A673 (cell line): ENCODE measurements at regions not wholly inside any gene's neighbourhood (a gene's known extent, or its start where the extent isn't known, plus 50 kb on each side); places are given as distances from the start of the nearest gene placed in this dataset.

Experiments used
- BruUV-seq: library from RNA; stranded (reverse); fragments of 400-500 nt; replicated peaks from 2 replicates; lab custom pipeline; 2021; lab: Mats Ljungman, UMichigan
- CTCF ChIA-PET: fragments of 300-600 bp; sonication (Branson Sonifier 250); formaldehyde crosslinking; loops from one replicate; lab custom pipeline; 2022; ENCODE audit warnings: antibody characterized with exemption; lab: Charles Lee
- POLR2A ChIA-PET: fragments of 300-600 bp; sonication (Branson Sonifier 250); formaldehyde crosslinking; loops from one replicate; lab custom pipeline; 2022; ENCODE audit warnings: antibody characterized with exemption; ENCODE audit not compliant: low non-redundant PET; lab: Charles Lee
- DNase-seq: peaks from one replicate; pipeline ENCODE4 v3.0.0-alpha.2; 2015; ENCODE audit warnings: low spot score
- H3K27ac ChIP-seq: fragments of 200-600 bp; sonication (generic); 2 replicates; pipeline ENCODE4 v1.5.1; 2016; ENCODE audit warnings: mixed run types, low read depth, mild to moderate bottlenecking, mixed read lengths, antibody characterized with exemption, low read length; ENCODE audit not compliant: poor library complexity, severe bottlenecking
- H3K27me3 ChIP-seq: fragments of 200-600 bp; sonication (generic); replicated peaks from 2 replicates; pipeline ENCODE4 v1.6.1; 2017; ENCODE audit warnings: mixed run types, low read depth, mild to moderate bottlenecking, mixed read lengths, antibody characterized with exemption, low read length; ENCODE audit not compliant: insufficient read depth, poor library complexity
- H3K36me3 ChIP-seq: fragments of 200-600 bp; sonication (generic); 2 replicates; pipeline ENCODE4 v1.6.1; 2016; ENCODE audit warnings: mixed run types, mild to moderate bottlenecking, mixed read lengths, antibody characterized with exemption, low read length; ENCODE audit not compliant: insufficient read depth, poor library complexity, severe bottlenecking
- H3K4me1 ChIP-seq: fragments of 200-600 bp; sonication (generic); 2 replicates; pipeline ENCODE4 v1.6.1; 2017; ENCODE audit warnings: mixed run types, mild to moderate bottlenecking, mixed read lengths, antibody characterized with exemption, low read length; ENCODE audit not compliant: insufficient read depth, poor library complexity, severe bottlenecking
- H3K4me3 ChIP-seq: fragments of 200-600 bp; sonication (generic); 2 replicates; pipeline ENCODE4 v1.5.1; 2016; ENCODE audit warnings: low read depth, mixed run types, mild to moderate bottlenecking, mixed read lengths, low read length; ENCODE audit not compliant: poor library complexity, severe bottlenecking
- H3K9me3 ChIP-seq: fragments of 200-600 bp; sonication (generic); 2 replicates; pipeline ENCODE4 v1.6.1; 2016; ENCODE audit warnings: mixed run types, low read depth, mild to moderate bottlenecking, mixed read lengths, antibody characterized with exemption, low read length; ENCODE audit not compliant: poor library complexity, severe bottlenecking
- CTCF ChIP-seq: fragments of 300-800, 200-600 bp; sonication (generic); conservative IDR thresholded peaks from 2 replicates; pipeline ENCODE4 v1.5.1; 2017; ENCODE audit warnings: low read depth, mild to moderate bottlenecking, antibody characterized with exemption, low read length, moderate library complexity, mixed read lengths
- EZH2 ChIP-seq: fragments of 200-600 bp; sonication (generic); IDR thresholded peaks from 2 replicates; pipeline ENCODE4 v1.6.1; 2017; ENCODE audit warnings: borderline replicate concordance, low read depth, mild to moderate bottlenecking, mixed read lengths, antibody characterized with exemption, low read length; ENCODE audit not compliant: poor library complexity, severe bottlenecking
- intact Hi-C: fragments of 100-400 bp; cut with micrococcal nuclease; formaldehyde crosslinking; loops from one replicate; pipeline ENCODE4 v1.10.0; 2022; ENCODE audit not compliant: unreplicated experiment

GRCh38 chr6:88454658-88455057 lies 288.5 kb upstream of the CNR1 start:
- ChIA-PET POLR2A (no interaction called here), CTCF (no interaction called here)
- TF ChIP-seq EZH2 (no peak), CTCF (no peak)
- no TSS peak for BruUV-seq
- Histone ChIP-seq H3K4me1 (no peaks in the 10 kb centered on the region), H3K36me3 (no peaks in the 10 kb centered on the region), H3K9me3 (no peaks in the 10 kb centered on the region), H3K27ac (no peak overlapping the region), H3K27me3 (no peaks in the 10 kb centered on the region), H3K4me3 (no peak overlapping the region)
- intact Hi-C loops = no loop called here
- no peak for DNase-seq

GRCh38 chr6:88449770-88450169 lies 283.6 kb upstream of the CNR1 start:
- no peaks in the 10 kb centered on the region for H3K4me1 ChIP-seq
- no peak overlapping the region for H3K27ac ChIP-seq
- intact Hi-C loops = no loop called here
- H3K4me3 ChIP-seq = no peak overlapping the region
- H3K27me3 ChIP-seq = no peaks in the 10 kb centered on the region
- no TSS peak for BruUV-seq
- POLR2A ChIA-PET = no interaction called here
- CTCF ChIA-PET = no interaction called here
- H3K36me3 ChIP-seq = no peaks in the 10 kb centered on the region
- TF ChIP-seq EZH2 (no peak), CTCF (no peak)
- DNase-seq = no peak
- no peaks in the 10 kb centered on the region for H3K9me3 ChIP-seq

GRCh38 chr6:88445188-88445965 lies 279.2 kb upstream of the CNR1 start:
- POLR2A ChIA-PET = no interaction called here
- Histone ChIP-seq H3K4me1 (no peaks in the 10 kb centered on the region), H3K27me3 (no peaks in the 10 kb centered on the region), H3K4me3 (no peak overlapping the region), H3K27ac (no peak overlapping the region), H3K9me3 (no peaks in the 10 kb centered on the region), H3K36me3 (no peaks in the 10 kb centered on the region)
- intact Hi-C loops = no loop called here
- no peak for DNase-seq
- TF ChIP-seq EZH2 (no peak), CTCF (no peak)
- no TSS peak for BruUV-seq
- CTCF ChIA-PET = no interaction called here
